GM23338 (cell line): ENCODE measurements at regions not wholly inside any gene's neighbourhood (a gene's known extent, or its start where the extent isn't known, plus 50 kb on each side); places are given as distances from the start of the nearest gene placed in this dataset.

Experiments
- ATAC-seq: fragments of 200-7000 bp; cut with Tn5 transposase; 3 replicates; pipeline ENCODE4 v1.9.1; 2020
- DNase-seq: peaks from one replicate; pipeline ENCODE4 v3.0.0-alpha.2; 2015; ENCODE audit warnings: low spot score
- H2AFZ ChIP-seq: fragments of 200-600 bp; sonication (generic); 2 replicates; pipeline ENCODE4 v1.8.0; 2016; ENCODE audit warnings: antibody characterized with exemption, mild to moderate bottlenecking, moderate library complexity
- H3F3A ChIP-seq: fragments of 200-600 bp; sonication (generic); replicated peaks from 2 replicates; pipeline ENCODE4 v1.8.0; 2017; ENCODE audit warnings: antibody characterized with exemption, mixed run types, low read depth
- H3K27ac ChIP-seq: fragments of 200-600 bp; sonication (generic); 2 replicates; pipeline ENCODE4 v1.6.1; 2016; ENCODE audit warnings: low read depth
- H3K27me3 ChIP-seq: fragments of 200-600 bp; sonication (generic); 2 replicates; pipeline ENCODE4 v1.8.0; 2016; ENCODE audit warnings: mild to moderate bottlenecking, mixed run types, moderate library complexity; ENCODE audit not compliant: insufficient read depth
- H3K36me3 ChIP-seq: fragments of 200-600 bp; sonication (generic); 2 replicates; pipeline ENCODE4 v1.8.0; 2016; ENCODE audit warnings: mild to moderate bottlenecking; ENCODE audit not compliant: insufficient read depth
- H3K4me1 ChIP-seq: fragments of 200-600 bp; sonication (generic); 2 replicates; pipeline ENCODE4 v1.8.0; 2016; ENCODE audit warnings: mild to moderate bottlenecking, moderate library complexity; ENCODE audit not compliant: insufficient read depth
- H3K4me2 ChIP-seq: fragments of 200-600 bp; sonication (generic); 2 replicates; pipeline ENCODE4 v1.7.1; 2017; ENCODE audit warnings: mixed run types
- H3K4me3 ChIP-seq: fragments of 200-600 bp; sonication (generic); 2 replicates; pipeline ENCODE4 v1.6.1; 2016; ENCODE audit warnings: mixed run types
- H3K79me2 ChIP-seq: fragments of 200-600 bp; sonication (generic); replicated peaks from 2 replicates; pipeline ENCODE4 v1.8.0; 2017; ENCODE audit warnings: mild to moderate bottlenecking; ENCODE audit not compliant: insufficient read depth
- H3K9me2 ChIP-seq: fragments of 200-600 bp; sonication (generic); 2 replicates; pipeline ENCODE4 v1.8.0; 2017; ENCODE audit not compliant: insufficient read depth
- H4K20me1 ChIP-seq: fragments of 200-600 bp; sonication (generic); replicated peaks from 2 replicates; pipeline ENCODE4 v1.8.0; 2017; ENCODE audit warnings: mild to moderate bottlenecking; ENCODE audit not compliant: insufficient read depth
- H3K27ac Mint-ChIP-seq: 2 replicates; pipeline ENCODE4 v1.8.0; 2020; ENCODE audit warnings: inconsistent platforms, mild to moderate bottlenecking, moderate library complexity, mixed read lengths
- H3K27me3 Mint-ChIP-seq: 3 replicates; pipeline ENCODE4 v1.8.0; 2022; ENCODE audit warnings: low read depth, mild to moderate bottlenecking, moderate library complexity, mixed read lengths, inconsistent platforms; ENCODE audit not compliant: insufficient read depth, poor library complexity
- H3K36me3 Mint-ChIP-seq: 3 replicates; pipeline ENCODE4 v1.8.0; 2021; ENCODE audit warnings: low read depth, mild to moderate bottlenecking, inconsistent platforms, moderate library complexity, mixed read lengths
- H3K4me1 Mint-ChIP-seq: 3 replicates; pipeline ENCODE4 v1.8.0; 2020; ENCODE audit warnings: mild to moderate bottlenecking, inconsistent platforms, mixed read lengths
- H3K4me3 Mint-ChIP-seq: 3 replicates; pipeline ENCODE4 v1.8.0; 2021; ENCODE audit warnings: moderate library complexity, mild to moderate bottlenecking, inconsistent platforms, mixed read lengths
- H3K9me3 Mint-ChIP-seq: 3 replicates; pipeline ENCODE4 v1.8.0; 2020; ENCODE audit warnings: moderate library complexity, mild to moderate bottlenecking, inconsistent platforms, mixed read lengths
- CREB1 ChIP-seq: fragments of 250-450 bp; sonication (Bioruptor Pico); IDR thresholded peaks from 2 replicates; pipeline ENCODE4 v1.5.0; 2020; ENCODE audit warnings: low read depth, mild to moderate bottlenecking, moderate library complexity
- EZH2 ChIP-seq: fragments of 200-600 bp; sonication (generic); IDR thresholded peaks from one replicate; pipeline ENCODE4 v1.8.0; 2017; ENCODE audit warnings: antibody characterized with exemption, mild to moderate bottlenecking, low read depth; ENCODE audit not compliant: unreplicated experiment
- EZH2phosphoT487 ChIP-seq: fragments of 200-600 bp; sonication (generic); IDR thresholded peaks from one replicate; pipeline ENCODE4 v1.8.1; 2018; ENCODE audit warnings: antibody characterized with exemption; ENCODE audit not compliant: unreplicated experiment
- JUNB ChIP-seq: IDR thresholded peaks from one replicate; pipeline ENCODE4 v1.6.1; 2016; ENCODE audit warnings: antibody characterized with exemption; ENCODE audit not compliant: unreplicated experiment
- NANOG ChIP-seq: IDR thresholded peaks from 2 replicates; pipeline ENCODE4 v1.6.1; 2016; ENCODE audit warnings: antibody characterized with exemption, borderline replicate concordance
- POLR2AphosphoS5 ChIP-seq: IDR thresholded peaks from 2 replicates; pipeline ENCODE4 v1.6.1; 2016; ENCODE audit warnings: antibody characterized with exemption, low read depth
- REST ChIP-seq: IDR thresholded peaks from one replicate; pipeline ENCODE4 v1.6.1; 2018; ENCODE audit warnings: antibody characterized with exemption; ENCODE audit not compliant: unreplicated experiment
- STAT1 ChIP-seq: IDR thresholded peaks from one replicate; pipeline ENCODE4 v1.6.1; 2016; ENCODE audit warnings: antibody characterized with exemption; ENCODE audit not compliant: unreplicated experiment
- ZNF114 ChIP-seq: fragments of 250-450 bp; sonication (Bioruptor Pico); IDR thresholded peaks from 2 replicates; pipeline ENCODE4 v1.5.0; 2020; ENCODE audit warnings: mild to moderate bottlenecking, moderate library complexity
- ZNF331 ChIP-seq: fragments of 250-450 bp; sonication (Bioruptor Pico); IDR thresholded peaks from 2 replicates; pipeline ENCODE4 v1.5.0; 2020; ENCODE audit warnings: low read depth, mild to moderate bottlenecking, moderate library complexity
- ZNF462 ChIP-seq: fragments of 250-450 bp; sonication (Bioruptor Pico); IDR thresholded peaks from 2 replicates; pipeline ENCODE4 v1.5.0; 2020; ENCODE audit warnings: mild to moderate bottlenecking, moderate library complexity

- no peak overlapping the region for H3K27ac Mint-ChIP-seq
- H3K27ac ChIP-seq = no peak overlapping the region
- ATAC-seq (no peak), DNase-seq (no peak)
- H3K27me3 ChIP-seq = no peaks in the 10 kb centered on the region
- no peaks in the 10 kb centered on the region; the same call in 1 of the 2 replicates for H3K4me1 ChIP-seq
- no peak for TF ChIP-seq EZH2
- no peak for TF ChIP-seq STAT1
- no peak for TF ChIP-seq CREB1
- no peak overlapping the region for H3K4me3 Mint-ChIP-seq
- H3K4me1 Mint-ChIP-seq = peaks cover 9% of the 10 kb centered on the region
- peak overlapping the region; percentile 56 for H2AFZ ChIP-seq
- peaks cover 4% of the 10 kb centered on the region; the same call in 1 of the 2 replicates for H3K9me2 ChIP-seq
- peaks cover 6% of the 10 kb centered on the region; the same call in 1 of the 2 replicates for H3K36me3 ChIP-seq
- no peak overlapping the region for H3K4me2 ChIP-seq
- no peaks in the 10 kb centered on the region for H3F3A ChIP-seq
- peaks cover 2% of the 10 kb centered on the region for H3K27me3 Mint-ChIP-seq
- H4K20me1 ChIP-seq = no peaks in the 10 kb centered on the region
- 0 out of 3 replicates have a peak, but pooled peaks cover 3% of the 10 kb centered on the region for H3K36me3 Mint-ChIP-seq
- peaks cover 12% of the 10 kb centered on the region; the same call in 2 of the 3 replicates for H3K9me3 Mint-ChIP-seq
- no peaks in the 10 kb centered on the region for H3K79me2 ChIP-seq
- no peak overlapping the region for H3K4me3 ChIP-seq
Observed at GRCh38 chr3:150074697-150075416, 104.2 kb upstream of the PFN2 start.

GRCh38 chr3:150074277-150074676 lies 103.6 kb upstream of the PFN2 start:
- ATAC-seq = no peak
- H3K36me3 Mint-ChIP-seq = 0 out of 3 replicates have a peak, but pooled peaks cover 3% of the 10 kb centered on the region
- no peak for TF ChIP-seq JUNB
- no peak for TF ChIP-seq EZH2phosphoT487
- TF ChIP-seq REST = no peak
- TF ChIP-seq EZH2 = no peak
- no peak for TF ChIP-seq CREB1
- TF ChIP-seq ZNF331 (CRISPR knock-in tag) = no peak
- TF ChIP-seq POLR2AphosphoS5 = no peak
- no peak for TF ChIP-seq NANOG
- TF ChIP-seq STAT1 = no peak
- TF ChIP-seq ZNF462 (CRISPR knock-in tag) = no peak
- no peak for TF ChIP-seq ZNF114

More at GRCh38 chr3:150074277-150074676, 103.6 kb upstream of the PFN2 start:
- Histone ChIP-seq H3K4me3 (no peak overlapping the region), H3K36me3 (peaks cover 6% of the 10 kb centered on the region; the same call in 1 of the 2 replicates), H3K9me2 (peaks cover 4% of the 10 kb centered on the region; the same call in 1 of the 2 replicates), H3K79me2 (no peaks in the 10 kb centered on the region), H4K20me1 (no peaks in the 10 kb centered on the region), H3K27ac (no peak overlapping the region), H2AFZ (peak overlapping the region; percentile 56), H3F3A (no peaks in the 10 kb centered on the region), H3K27me3 (no peaks in the 10 kb centered on the region), H3K4me2 (no peak overlapping the region), H3K4me1 (no peaks in the 10 kb centered on the region; the same call in 1 of the 2 replicates)
- no peak overlapping the region for H3K27ac Mint-ChIP-seq
- H3K4me1 Mint-ChIP-seq = peaks cover 8% of the 10 kb centered on the region
- peaks cover 2% of the 10 kb centered on the region for H3K27me3 Mint-ChIP-seq
- DNase-seq = no peak
- no peak overlapping the region for H3K4me3 Mint-ChIP-seq
- H3K9me3 Mint-ChIP-seq = peaks cover 12% of the 10 kb centered on the region; the same call in 2 of the 3 replicates
